HEK293 (cell line): ENCODE measurements at regions not wholly inside any gene's neighbourhood (a gene's known extent, or its start where the extent isn't known, plus 50 kb on each side); places are given as distances from the start of the nearest gene placed in this dataset.

Experiments used
- CTCF ChIA-PET: fragments of 350-600 bp; formaldehyde crosslinking; extraction: SDS; loops from one replicate; lab custom pipeline; 2021; ENCODE audit warnings: antibody characterized with exemption; lab: Yijun Ruan, JAX
- POLR2A ChIA-PET: fragments of 300-600 bp; formaldehyde crosslinking; extraction: SDS; loops from one replicate; lab custom pipeline; 2020; ENCODE audit warnings: antibody characterized with exemption, inconsistent platforms; lab: Yijun Ruan, JAX
- H3K27ac ChIP-seq: fragments of 200-500 bp; sonication (Bioruptor generic); 2 replicates; pipeline ENCODE4 v1.5.1; 2014; ENCODE audit warnings: low read depth, low read length, control low read depth, inconsistent platforms; ENCODE audit errors: extremely low read depth
- H3K36me3 ChIP-seq, 2 experiments: fragments of 200-500 bp in 1 of 2; sonication (Bioruptor generic) in 1 of 2; 1 replicate in 1 of 2; 2 replicates in 1 of 2; pipeline ENCODE4 v1.5.1; 2014 to 2017; ENCODE audit warnings: inconsistent platforms in 2 of 2, low read length in 2 of 2; ENCODE audit not compliant: control insufficient read depth in 2 of 2, insufficient read depth in 1 of 2
- H3K4me1 ChIP-seq: fragments of 200-500 bp; sonication (Bioruptor generic); 2 replicates; pipeline ENCODE4 v1.5.1; 2014; ENCODE audit warnings: mild to moderate bottlenecking, low read length, inconsistent platforms; ENCODE audit not compliant: control insufficient read depth, insufficient read depth
- H3K4me3 ChIP-seq: 2 replicates; pipeline ENCODE4 v1.5.1; 2011; ENCODE audit warnings: low read depth, mild to moderate bottlenecking, control low read depth, low read length, moderate library complexity
- H3K9me3 ChIP-seq: fragments of 200-500 bp; sonication (Bioruptor generic); 2 replicates; pipeline ENCODE4 v1.5.1; 2014; ENCODE audit warnings: low read depth, low read length, inconsistent platforms; ENCODE audit not compliant: control insufficient read depth, insufficient read depth
- IKZF3 ChIP-seq: fragments of 450-650 bp; IDR thresholded peaks from 2 replicates; pipeline ENCODE4 v1.5.0; 2018; ENCODE audit warnings: missing biosample characterization, mild to moderate bottlenecking, missing genetic modification characterization, moderate library complexity
- KLF10 ChIP-seq: fragments of 450-650 bp; IDR thresholded peaks from 2 replicates; pipeline ENCODE4 v1.5.1; 2018; ENCODE audit warnings: missing biosample characterization, mild to moderate bottlenecking, missing genetic modification characterization
- SALL2 ChIP-seq: fragments of 450-650 bp; formaldehyde crosslinking; IDR thresholded peaks from 2 replicates; pipeline ENCODE4 v1.5.0; 2017; ENCODE audit warnings: missing biosample characterization, mild to moderate bottlenecking, missing genetic modification characterization, borderline replicate concordance
- SCRT1 ChIP-seq: fragments of 450-650 bp; formaldehyde crosslinking; IDR thresholded peaks from 2 replicates; pipeline ENCODE4 v1.5.1; 2016; ENCODE audit warnings: missing biosample characterization, missing genetic modification characterization, borderline replicate concordance
- ZBTB21 ChIP-seq: fragments of 450-650 bp; formaldehyde crosslinking; IDR thresholded peaks from 2 replicates; pipeline ENCODE4 v1.5.1; 2017; ENCODE audit warnings: missing biosample characterization, missing genetic modification characterization
- ZFP41 ChIP-seq: fragments of 450-650 bp; formaldehyde crosslinking; IDR thresholded peaks from 2 replicates; pipeline ENCODE4 v1.5.1; 2016; ENCODE audit warnings: missing biosample characterization, missing genetic modification characterization, borderline replicate concordance
- ZNF140 ChIP-seq: fragments of 450-650 bp; formaldehyde crosslinking; IDR thresholded peaks from 2 replicates; pipeline ENCODE4 v1.5.1; 2016; ENCODE audit warnings: missing biosample characterization, missing genetic modification characterization
- ZNF174 ChIP-seq: fragments of 450-650 bp; formaldehyde crosslinking; IDR thresholded peaks from 2 replicates; pipeline ENCODE4 v1.5.0; 2017; ENCODE audit warnings: missing biosample characterization, mild to moderate bottlenecking, missing genetic modification characterization
- ZNF175 ChIP-seq: fragments of 450-650 bp; formaldehyde crosslinking; IDR thresholded peaks from 2 replicates; pipeline ENCODE4 v1.5.1; 2016; ENCODE audit warnings: missing biosample characterization, missing genetic modification characterization
- ZNF23 ChIP-seq: fragments of 450-650 bp; formaldehyde crosslinking; IDR thresholded peaks from 2 replicates; pipeline ENCODE4 v1.5.1; 2016; ENCODE audit warnings: missing biosample characterization, missing genetic modification characterization, borderline replicate concordance
- ZNF239 ChIP-seq: fragments of 450-650 bp; formaldehyde crosslinking; IDR thresholded peaks from 2 replicates; pipeline ENCODE4 v1.5.1; 2016; ENCODE audit warnings: missing biosample characterization, missing genetic modification characterization
- ZNF24 ChIP-seq: fragments of 450-650 bp; formaldehyde crosslinking; IDR thresholded peaks from 2 replicates; pipeline ENCODE4 v1.5.1; 2016; ENCODE audit warnings: missing biosample characterization, missing genetic modification characterization
- ZNF311 ChIP-seq: fragments of 450-650 bp; formaldehyde crosslinking; IDR thresholded peaks from 2 replicates; pipeline ENCODE4 v1.5.1; 2017; ENCODE audit warnings: missing biosample characterization, missing genetic modification characterization, borderline replicate concordance
- ZNF350 ChIP-seq: fragments of 450-650 bp; formaldehyde crosslinking; IDR thresholded peaks from 2 replicates; pipeline ENCODE4 v1.5.0; 2017; ENCODE audit warnings: missing biosample characterization, mild to moderate bottlenecking, missing genetic modification characterization
- ZNF473 ChIP-seq: fragments of 450-650 bp; formaldehyde crosslinking; IDR thresholded peaks from 2 replicates; pipeline ENCODE4 v1.5.1; 2017; ENCODE audit warnings: missing biosample characterization, missing genetic modification characterization
- ZNF514 ChIP-seq: fragments of 450-650 bp; formaldehyde crosslinking; IDR thresholded peaks from 2 replicates; pipeline ENCODE4 v1.5.1; 2016; ENCODE audit warnings: missing biosample characterization, missing genetic modification characterization
- ZNF560 ChIP-seq: fragments of 450-650 bp; formaldehyde crosslinking; IDR thresholded peaks from 2 replicates; pipeline ENCODE4 v1.5.1; 2017; ENCODE audit warnings: missing biosample characterization, missing genetic modification characterization, borderline replicate concordance
- ZNF571 ChIP-seq: fragments of 450-650 bp; formaldehyde crosslinking; IDR thresholded peaks from 2 replicates; pipeline ENCODE4 v1.5.0; 2017; ENCODE audit warnings: missing biosample characterization, missing genetic modification characterization
- ZNF600 ChIP-seq: fragments of 450-650 bp; formaldehyde crosslinking; IDR thresholded peaks from 2 replicates; pipeline ENCODE4 v1.5.1; 2016; ENCODE audit warnings: missing biosample characterization, missing genetic modification characterization
- ZNF707 ChIP-seq: fragments of 450-650 bp; formaldehyde crosslinking; IDR thresholded peaks from 2 replicates; pipeline ENCODE4 v1.5.1; 2016; ENCODE audit warnings: missing biosample characterization, missing genetic modification characterization
- TF ChIP-seq, protein P1 (sequence below): fragments of 450-650 bp; formaldehyde crosslinking; IDR thresholded peaks from 2 replicates; pipeline ENCODE4 v1.5.1; 2016; ENCODE audit warnings: missing biosample characterization, missing genetic modification characterization
- TF ChIP-seq, protein P2 (sequence below): fragments of 450-650 bp; formaldehyde crosslinking; IDR thresholded peaks from 2 replicates; pipeline ENCODE4 v1.5.1; 2017; ENCODE audit warnings: missing biosample characterization, missing genetic modification characterization
- TF ChIP-seq, protein P3 (sequence below): sonication (generic); formaldehyde crosslinking; IDR thresholded peaks from 2 replicates; pipeline ENCODE4 v1.8.1; 2022; ENCODE audit warnings: mild to moderate bottlenecking, moderate library complexity, missing genetic modification reagents
- TF ChIP-seq, protein P4 (sequence below): fragments of 450-650 bp; formaldehyde crosslinking; IDR thresholded peaks from 2 replicates; pipeline ENCODE4 v1.5.1; 2016; ENCODE audit warnings: missing biosample characterization, missing genetic modification characterization
- TF ChIP-seq, protein P5 (sequence below): fragments of 450-650 bp; formaldehyde crosslinking; IDR thresholded peaks from 2 replicates; pipeline ENCODE4; 2016; ENCODE audit warnings: missing biosample characterization, missing genetic modification characterization
- TF ChIP-seq, protein P6 (sequence below): fragments of 450-650 bp; formaldehyde crosslinking; IDR thresholded peaks from 2 replicates; pipeline ENCODE4 v1.5.1; 2016; ENCODE audit warnings: missing biosample characterization, missing genetic modification characterization

DNA sequence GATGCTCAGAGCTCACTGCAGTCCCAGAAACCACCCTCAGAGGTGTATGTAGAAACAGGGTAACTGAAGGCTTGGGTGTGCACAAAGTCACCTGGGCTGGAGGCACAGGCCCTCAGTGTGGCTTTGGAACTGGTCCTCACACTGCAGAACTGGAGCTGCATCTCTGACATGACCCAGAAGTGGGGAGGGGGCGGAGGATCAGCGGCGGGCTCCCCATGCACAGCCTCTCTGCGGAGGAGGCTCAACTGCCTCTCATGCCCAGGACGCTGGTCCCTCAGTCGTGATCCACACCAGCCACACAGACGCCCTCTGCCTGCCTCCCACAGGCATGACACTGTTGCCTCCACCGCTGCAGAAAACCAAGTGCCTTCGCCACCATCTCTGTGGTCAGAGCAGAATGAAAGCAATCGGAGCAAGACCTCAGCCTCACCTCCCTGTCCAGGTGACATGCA is 73.7 kb downstream of the TM2D3 start (continued):
- TF ChIP-seq, protein P1, sequence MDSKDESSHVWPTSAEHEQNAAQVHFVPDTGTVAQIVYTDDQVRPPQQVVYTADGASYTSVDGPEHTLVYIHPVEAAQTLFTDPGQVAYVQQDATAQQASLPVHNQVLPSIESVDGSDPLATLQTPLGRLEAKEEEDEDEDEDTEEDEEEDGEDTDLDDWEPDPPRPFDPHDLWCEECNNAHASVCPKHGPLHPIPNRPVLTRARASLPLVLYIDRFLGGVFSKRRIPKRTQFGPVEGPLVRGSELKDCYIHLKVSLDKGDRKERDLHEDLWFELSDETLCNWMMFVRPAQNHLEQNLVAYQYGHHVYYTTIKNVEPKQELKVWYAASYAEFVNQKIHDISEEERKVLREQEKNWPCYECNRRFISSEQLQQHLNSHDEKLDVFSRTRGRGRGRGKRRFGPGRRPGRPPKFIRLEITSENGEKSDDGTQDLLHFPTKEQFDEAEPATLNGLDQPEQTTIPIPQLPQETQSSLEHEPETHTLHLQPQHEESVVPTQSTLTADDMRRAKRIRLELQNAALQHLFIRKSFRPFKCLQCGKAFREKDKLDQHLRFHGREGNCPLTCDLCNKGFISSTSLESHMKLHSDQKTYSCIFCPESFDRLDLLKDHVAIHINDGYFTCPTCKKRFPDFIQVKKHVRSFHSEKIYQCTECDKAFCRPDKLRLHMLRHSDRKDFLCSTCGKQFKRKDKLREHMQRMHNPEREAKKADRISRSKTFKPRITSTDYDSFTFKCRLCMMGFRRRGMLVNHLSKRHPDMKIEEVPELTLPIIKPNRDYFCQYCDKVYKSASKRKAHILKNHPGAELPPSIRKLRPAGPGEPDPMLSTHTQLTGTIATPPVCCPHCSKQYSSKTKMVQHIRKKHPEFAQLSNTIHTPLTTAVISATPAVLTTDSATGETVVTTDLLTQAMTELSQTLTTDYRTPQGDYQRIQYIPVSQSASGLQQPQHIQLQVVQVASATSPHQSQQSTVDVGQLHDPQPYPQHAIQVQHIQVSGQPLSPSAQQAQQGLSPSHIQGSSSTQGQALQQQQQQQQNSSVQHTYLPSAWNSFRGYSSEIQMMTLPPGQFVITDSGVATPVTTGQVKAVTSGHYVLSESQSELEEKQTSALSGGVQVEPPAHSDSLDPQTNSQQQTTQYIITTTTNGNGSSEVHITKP = no peak
- no peak for TF ChIP-seq ZNF311 (tag by site-specific recombination)
- no peak for TF ChIP-seq SALL2
- TF ChIP-seq, protein P2, sequence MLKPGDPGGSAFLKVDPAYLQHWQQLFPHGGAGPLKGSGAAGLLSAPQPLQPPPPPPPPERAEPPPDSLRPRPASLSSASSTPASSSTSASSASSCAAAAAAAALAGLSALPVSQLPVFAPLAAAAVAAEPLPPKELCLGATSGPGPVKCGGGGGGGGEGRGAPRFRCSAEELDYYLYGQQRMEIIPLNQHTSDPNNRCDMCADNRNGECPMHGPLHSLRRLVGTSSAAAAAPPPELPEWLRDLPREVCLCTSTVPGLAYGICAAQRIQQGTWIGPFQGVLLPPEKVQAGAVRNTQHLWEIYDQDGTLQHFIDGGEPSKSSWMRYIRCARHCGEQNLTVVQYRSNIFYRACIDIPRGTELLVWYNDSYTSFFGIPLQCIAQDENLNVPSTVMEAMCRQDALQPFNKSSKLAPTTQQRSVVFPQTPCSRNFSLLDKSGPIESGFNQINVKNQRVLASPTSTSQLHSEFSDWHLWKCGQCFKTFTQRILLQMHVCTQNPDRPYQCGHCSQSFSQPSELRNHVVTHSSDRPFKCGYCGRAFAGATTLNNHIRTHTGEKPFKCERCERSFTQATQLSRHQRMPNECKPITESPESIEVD = no peak
- TF ChIP-seq SCRT1 (tag by site-specific recombination) = no peak
- TF ChIP-seq ZNF514 = no peak
- TF ChIP-seq KLF10 (tag by site-specific recombination) = no peak
- no peak for TF ChIP-seq ZFP41 (tag by site-specific recombination)
- no peak for TF ChIP-seq ZNF560 (tag by site-specific recombination)
- TF ChIP-seq, protein P3, sequence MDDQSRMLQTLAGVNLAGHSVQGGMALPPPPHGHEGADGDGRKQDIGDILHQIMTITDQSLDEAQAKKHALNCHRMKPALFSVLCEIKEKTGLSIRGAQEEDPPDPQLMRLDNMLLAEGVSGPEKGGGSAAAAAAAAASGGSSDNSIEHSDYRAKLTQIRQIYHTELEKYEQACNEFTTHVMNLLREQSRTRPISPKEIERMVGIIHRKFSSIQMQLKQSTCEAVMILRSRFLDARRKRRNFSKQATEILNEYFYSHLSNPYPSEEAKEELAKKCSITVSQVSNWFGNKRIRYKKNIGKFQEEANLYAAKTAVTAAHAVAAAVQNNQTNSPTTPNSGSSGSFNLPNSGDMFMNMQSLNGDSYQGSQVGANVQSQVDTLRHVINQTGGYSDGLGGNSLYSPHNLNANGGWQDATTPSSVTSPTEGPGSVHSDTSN (CRISPR knock-in tag) = no peak
- TF ChIP-seq, protein P4, sequence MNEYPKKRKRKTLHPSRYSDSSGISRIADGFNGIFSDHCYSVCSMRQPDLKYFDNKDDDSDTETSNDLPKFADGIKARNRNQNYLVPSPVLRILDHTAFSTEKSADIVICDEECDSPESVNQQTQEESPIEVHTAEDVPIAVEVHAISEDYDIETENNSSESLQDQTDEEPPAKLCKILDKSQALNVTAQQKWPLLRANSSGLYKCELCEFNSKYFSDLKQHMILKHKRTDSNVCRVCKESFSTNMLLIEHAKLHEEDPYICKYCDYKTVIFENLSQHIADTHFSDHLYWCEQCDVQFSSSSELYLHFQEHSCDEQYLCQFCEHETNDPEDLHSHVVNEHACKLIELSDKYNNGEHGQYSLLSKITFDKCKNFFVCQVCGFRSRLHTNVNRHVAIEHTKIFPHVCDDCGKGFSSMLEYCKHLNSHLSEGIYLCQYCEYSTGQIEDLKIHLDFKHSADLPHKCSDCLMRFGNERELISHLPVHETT = no peak

DNA sequence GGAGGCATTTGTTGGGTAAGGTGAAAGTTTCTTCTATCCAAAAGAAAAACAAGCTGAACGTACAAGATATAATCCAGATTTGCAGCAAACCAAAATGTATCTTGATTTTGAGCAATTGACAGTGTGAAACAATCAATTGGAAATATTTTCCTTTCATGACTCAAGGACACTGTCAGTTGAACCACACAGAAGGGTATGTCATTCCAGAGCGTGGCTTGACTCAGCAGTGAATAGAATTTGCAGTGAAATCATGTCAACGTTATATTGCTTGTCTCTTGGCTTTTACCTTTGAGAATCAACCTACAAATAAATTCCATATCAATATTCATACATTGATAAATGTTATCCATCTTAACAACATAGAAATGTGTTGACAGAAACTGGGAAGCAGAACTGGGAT is 78.2 kb downstream of the TM2D3 start:
- TF ChIP-seq ZBTB21 (tag by site-specific recombination) = no peak
- no peak for TF ChIP-seq ZNF707
- no peak for TF ChIP-seq ZNF560 (tag by site-specific recombination)
- no peak for TF ChIP-seq ZNF239 (tag by site-specific recombination)
- no peak for TF ChIP-seq IKZF3
- no peak for TF ChIP-seq ZNF473 (tag by site-specific recombination)
- TF ChIP-seq ZNF350 (tag by site-specific recombination) = no peak
- no peak for TF ChIP-seq ZNF24 (tag by site-specific recombination)
- no peak for TF ChIP-seq ZNF23 (tag by site-specific recombination)
- no peak for TF ChIP-seq ZNF174 (tag by site-specific recombination)
- TF ChIP-seq ZNF140 (tag by site-specific recombination) = no peak
- no peak for TF ChIP-seq ZNF571 (tag by site-specific recombination)
- TF ChIP-seq, protein P5, sequence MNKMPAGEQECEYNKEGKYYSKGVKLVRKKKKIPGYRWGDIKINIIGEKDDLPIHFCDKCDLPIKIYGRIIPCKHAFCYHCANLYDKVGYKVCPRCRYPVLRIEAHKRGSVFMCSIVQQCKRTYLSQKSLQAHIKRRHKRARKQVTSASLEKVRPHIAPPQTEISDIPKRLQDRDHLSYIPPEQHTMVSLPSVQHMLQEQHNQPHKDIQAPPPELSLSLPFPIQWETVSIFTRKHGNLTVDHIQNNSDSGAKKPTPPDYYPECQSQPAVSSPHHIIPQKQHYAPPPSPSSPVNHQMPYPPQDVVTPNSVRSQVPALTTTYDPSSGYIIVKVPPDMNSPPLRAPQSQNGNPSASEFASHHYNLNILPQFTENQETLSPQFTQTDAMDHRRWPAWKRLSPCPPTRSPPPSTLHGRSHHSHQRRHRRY (tag by site-specific recombination) = no peak
- TF ChIP-seq, protein P6, sequence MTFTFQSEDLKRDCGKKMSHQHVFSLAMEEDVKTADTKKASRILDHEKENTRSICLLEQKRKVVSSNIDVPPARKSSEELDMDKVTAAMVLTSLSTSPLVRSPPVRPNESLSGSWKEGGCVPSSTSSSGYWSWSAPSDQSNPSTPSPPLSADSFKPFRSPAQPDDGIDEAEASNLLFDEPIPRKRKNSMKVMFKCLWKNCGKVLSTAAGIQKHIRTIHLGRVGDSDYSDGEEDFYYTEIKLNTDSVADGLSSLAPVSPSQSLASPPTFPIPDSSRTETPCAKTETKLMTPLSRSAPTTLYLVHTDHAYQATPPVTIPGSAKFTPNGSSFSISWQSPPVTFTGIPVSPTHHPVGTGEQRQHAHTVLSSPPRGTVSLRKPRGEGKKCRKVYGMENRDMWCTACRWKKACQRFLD (tag by site-specific recombination) = no peak
- no peak for TF ChIP-seq ZNF600 (tag by site-specific recombination)
- TF ChIP-seq ZNF175 (tag by site-specific recombination) = no peak
- TF ChIP-seq, all 188 proteins: peak for 0
- no peak overlapping the region for H3K4me3 ChIP-seq
- H3K36me3 ChIP-seq = no peaks in the 10 kb centered on the region
- no peak overlapping the region for H3K27ac ChIP-seq
- no peaks in the 10 kb centered on the region for H3K4me1 ChIP-seq
- CTCF ChIA-PET = no interaction called here
- no peaks in the 10 kb centered on the region; the same call in 1 of the 2 replicates for H3K9me3 ChIP-seq
- POLR2A ChIA-PET = no interaction called here
